ENCODE measurements at regions not wholly inside any gene's neighbourhood (a gene's known extent, or its start where the extent isn't known, plus 50 kb on each side); places are given as distances from the start of the nearest gene placed in this dataset.

- TF ChIP-seq GATA2 (IDR thresholded peaks at IDR 0.05; ENCODE audit: low read depth, low read length) (no peak), GATA3 (IDR thresholded peaks at IDR 0.05; ENCODE audit: low read depth, low read length) (no peak)
These were observed 364.1 kb downstream of the GJA1 start for GRCh38 chr6:121799574-121799973.

Measured in SH-SY5Y (cell line).